ENCODE measurements at regions not wholly inside any gene's neighbourhood (a gene's known extent, or its start where the extent isn't known, plus 50 kb on each side); places are given as distances from the start of the nearest gene placed in this dataset.

DNA sequence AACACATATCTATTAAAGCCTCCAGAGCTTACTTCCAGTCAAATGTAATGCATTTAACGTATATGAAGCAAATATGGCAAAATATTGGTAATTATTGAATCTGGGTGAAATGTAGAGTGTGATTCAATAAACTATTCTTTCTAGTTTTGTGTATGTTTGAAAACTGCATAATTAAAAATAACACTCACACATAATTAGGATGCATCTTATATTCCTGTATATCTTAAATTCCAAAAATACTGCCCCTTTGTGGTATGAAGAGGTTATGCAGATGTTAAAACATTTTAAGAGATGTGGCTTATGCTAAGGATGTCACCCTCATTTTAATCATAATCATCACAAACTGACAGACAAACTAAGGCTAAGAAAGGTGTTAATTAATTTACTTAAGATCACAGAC lies 182.9 kb downstream of the COX18 start:
- TF ChIP-seq, protein P1, sequence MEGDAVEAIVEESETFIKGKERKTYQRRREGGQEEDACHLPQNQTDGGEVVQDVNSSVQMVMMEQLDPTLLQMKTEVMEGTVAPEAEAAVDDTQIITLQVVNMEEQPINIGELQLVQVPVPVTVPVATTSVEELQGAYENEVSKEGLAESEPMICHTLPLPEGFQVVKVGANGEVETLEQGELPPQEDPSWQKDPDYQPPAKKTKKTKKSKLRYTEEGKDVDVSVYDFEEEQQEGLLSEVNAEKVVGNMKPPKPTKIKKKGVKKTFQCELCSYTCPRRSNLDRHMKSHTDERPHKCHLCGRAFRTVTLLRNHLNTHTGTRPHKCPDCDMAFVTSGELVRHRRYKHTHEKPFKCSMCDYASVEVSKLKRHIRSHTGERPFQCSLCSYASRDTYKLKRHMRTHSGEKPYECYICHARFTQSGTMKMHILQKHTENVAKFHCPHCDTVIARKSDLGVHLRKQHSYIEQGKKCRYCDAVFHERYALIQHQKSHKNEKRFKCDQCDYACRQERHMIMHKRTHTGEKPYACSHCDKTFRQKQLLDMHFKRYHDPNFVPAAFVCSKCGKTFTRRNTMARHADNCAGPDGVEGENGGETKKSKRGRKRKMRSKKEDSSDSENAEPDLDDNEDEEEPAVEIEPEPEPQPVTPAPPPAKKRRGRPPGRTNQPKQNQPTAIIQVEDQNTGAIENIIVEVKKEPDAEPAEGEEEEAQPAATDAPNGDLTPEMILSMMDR (conservative IDR thresholded peaks at IDR 0.05) = peak; percentile 60
- no peak for TF ChIP-seq ZFX (IDR thresholded peaks at IDR 0.05)
